ENCODE measurements at regions not wholly inside any gene's neighbourhood (a gene's known extent, or its start where the extent isn't known, plus 50 kb on each side); places are given as distances from the start of the nearest gene placed in this dataset.
"Not testable (repeated sequence)": the region's sequence is repeated elsewhere in the genome, so short reads cannot be mapped to it uniquely, and the experiment has no call there.

GRCh38 chr3:20904671-20905070, 718.7 kb upstream of the SGO1 start:
- no peak for DNase-seq

GRCh38 chr3:20898962-20899361, 713.0 kb upstream of the SGO1 start:
- DNase-seq: no peak

GRCh38 chr3:20890111-20890519, 704.1 kb upstream of the SGO1 start:
- no peak for DNase-seq

GRCh38 chr3:20878691-20879090, 692.7 kb upstream of the SGO1 start:
- DNase-seq: no peak

GRCh38 chr3:20873235-20873634, 687.2 kb upstream of the SGO1 start:
- no peak for DNase-seq

GRCh38 chr3:20870106-20870899, 684.3 kb upstream of the SGO1 start:
- DNase-seq: no peak

GRCh38 chr3:20865803-20866202, 679.8 kb upstream of the SGO1 start:
- DNase-seq: no peak

- DNase-seq: no peak
Measured at GRCh38 chr3:20861454-20861853, 675.4 kb upstream of the SGO1 start.

- DNase-seq: no peak
Measured at GRCh38 chr3:20857636-20858035, 671.6 kb upstream of the SGO1 start.

- DNase-seq: no peak
Measured at GRCh38 chr3:20853890-20854289, 667.9 kb upstream of the SGO1 start.

- DNase-seq: no peak
Measured at GRCh38 chr3:20852712-20853111, 666.7 kb upstream of the SGO1 start.

GRCh38 chr3:20849975-20850374, 664.0 kb upstream of the SGO1 start:
- peak; percentile 13 for DNase-seq

GRCh38 chr3:20846832-20847231, 660.8 kb upstream of the SGO1 start:
- DNase-seq: no peak

GRCh38 chr3:20846066-20846465, 660.1 kb upstream of the SGO1 start:
- DNase-seq: peak; percentile 4

GRCh38 chr3:20844851-20845250, 658.8 kb upstream of the SGO1 start:
- DNase-seq: no peak

GRCh38 chr3:20842594-20843436, 656.8 kb upstream of the SGO1 start:
- no peak for DNase-seq

GRCh38 chr3:20842002-20842401, 656.0 kb upstream of the SGO1 start:
- no peak for DNase-seq

GRCh38 chr3:20837676-20838302, 651.8 kb upstream of the SGO1 start:
- DNase-seq: peak; percentile 22

- no peak for DNase-seq
Measured at GRCh38 chr3:20836801-20837200, 650.8 kb upstream of the SGO1 start.

GRCh38 chr3:20832963-20833362, 647.0 kb upstream of the SGO1 start:
- no peak for DNase-seq

- DNase-seq: no peak
Measured at GRCh38 chr3:20822251-20822650, 636.2 kb upstream of the SGO1 start.

- not testable (repeated sequence) for DNase-seq
Measured at GRCh38 chr3:20820872-20821271, 634.9 kb upstream of the SGO1 start.

GRCh38 chr3:20811631-20812030, 625.6 kb upstream of the SGO1 start:
- DNase-seq: no peak

- DNase-seq: no peak
Measured at GRCh38 chr3:20811006-20811405, 625.0 kb upstream of the SGO1 start.
